ENCODE measurements at regions not wholly inside any gene's neighbourhood (a gene's known extent, or its start where the extent isn't known, plus 50 kb on each side); places are given as distances from the start of the nearest gene placed in this dataset.

GRCh38 chr2:123101434-123101833 is 923.7 kb upstream of the CNTNAP5 start:
- DNase-seq, result no peak
- Histone ChIP-seq H3K4me3 (replicated peaks in 1 of 3; ENCODE audit: low read depth in 2 of 3, low read length in 3 of 3) (no peak overlapping the region), H3K9me3 (replicated peaks in 1 of 2; ENCODE audit: control insufficient read depth in 1 of 2, insufficient read depth in 1 of 2, low read length in 2 of 2) (no peaks in the 10 kb centered on the region), H3K4me2 (replicated peaks; ENCODE audit: extremely low read depth, low read length, poor library complexity, severe bottlenecking) (no peak overlapping the region), H3K27ac (ENCODE audit: low read depth in 1 of 2, low read length in 2 of 2) (no peak overlapping the region), H2AFZ (ENCODE audit: insufficient read depth, low read depth, low read length, poor library complexity, severe bottlenecking) (no peak overlapping the region), H4K20me1 (ENCODE audit: insufficient read depth, low read length) (no peaks in the 10 kb centered on the region), H3K9ac (ENCODE audit: insufficient read depth, low read length, poor library complexity, severe bottlenecking) (no peak overlapping the region), H3K79me2 (ENCODE audit: insufficient read depth, low read length) (no peaks in the 10 kb centered on the region), H3K27me3 (ENCODE audit: control insufficient read depth in 2 of 2, insufficient read depth in 2 of 2, low read length in 2 of 2) (no peaks in the 10 kb centered on the region), H3K36me3 (replicated peaks in 1 of 2; ENCODE audit: control insufficient read depth in 1 of 2, insufficient read depth in 2 of 2, low read length in 2 of 2) (no peaks in the 10 kb centered on the region), H3K4me1 (ENCODE audit: control insufficient read depth in 1 of 2, insufficient read depth in 2 of 2, low read length in 2 of 2) (no peaks in the 10 kb centered on the region)
- TF ChIP-seq CTCF (IDR thresholded peaks at IDR 0.05), result no peak
- no CpG with 5 or more reads among the region's 2 CpGs for WGBS (ENCODE audit: insufficient coverage)
- H3K9me3 Mint-ChIP-seq, result peaks cover 0 to 6% (median 0%) of the 10 kb centered on the region in 7 donors
- intact Hi-C loops (cut with micrococcal nuclease), result no loop called here
- H3K36me3 Mint-ChIP-seq, result no peaks in the 10 kb centered on the region
- H3K27me3 Mint-ChIP-seq (ENCODE audit: low read depth in 3 of 3), result no peaks in the 10 kb centered on the region
- H3K4me3 Mint-ChIP-seq, result no peak overlapping the region
- no peaks in the 10 kb centered on the region for H3K4me1 Mint-ChIP-seq
- no peak overlapping the region for H3K27ac Mint-ChIP-seq

GRCh38 chr2:123103902-123104301 is 921.2 kb upstream of the CNTNAP5 start:
- no peaks in the 10 kb centered on the region for H3K4me1 ChIP-seq (ENCODE audit: control insufficient read depth in 1 of 2, insufficient read depth in 2 of 2, low read length in 2 of 2)
- Mint-ChIP-seq H3K27ac (no peak overlapping the region), H3K4me3 (no peak overlapping the region)

More at GRCh38 chr2:123103902-123104301, 921.2 kb upstream of the CNTNAP5 start:
- no peak overlapping the region for H3K9ac ChIP-seq (ENCODE audit: insufficient read depth, low read length, poor library complexity, severe bottlenecking)
- H3K27ac ChIP-seq (ENCODE audit: low read depth in 1 of 2, low read length in 2 of 2), result no peak overlapping the region
- no peak overlapping the region for H3K4me3 ChIP-seq (replicated peaks in 1 of 3; ENCODE audit: low read depth in 2 of 3, low read length in 3 of 3)
- Mint-ChIP-seq H3K27me3 (ENCODE audit: low read depth in 3 of 3) (no peaks in the 10 kb centered on the region), H3K9me3 (peaks cover 2 to 14% (median 4%) of the 10 kb centered on the region in 7 donors), H3K36me3 (no peaks in the 10 kb centered on the region), H3K4me1 (no peaks in the 10 kb centered on the region)
- no peak for DNase-seq
- no peaks in the 10 kb centered on the region for H3K36me3 ChIP-seq (replicated peaks in 1 of 2; ENCODE audit: control insufficient read depth in 1 of 2, insufficient read depth in 2 of 2, low read length in 2 of 2)
- no peaks in the 10 kb centered on the region for H3K79me2 ChIP-seq (ENCODE audit: insufficient read depth, low read length)
- no peak overlapping the region for H3K4me2 ChIP-seq (replicated peaks; ENCODE audit: extremely low read depth, low read length, poor library complexity, severe bottlenecking)
- no peak for TF ChIP-seq CTCF (IDR thresholded peaks at IDR 0.05)
- no peaks in the 10 kb centered on the region for H3K27me3 ChIP-seq (ENCODE audit: control insufficient read depth in 2 of 2, insufficient read depth in 2 of 2, low read length in 2 of 2)
- H4K20me1 ChIP-seq (ENCODE audit: insufficient read depth, low read length), result no peaks in the 10 kb centered on the region
- H2AFZ ChIP-seq (ENCODE audit: insufficient read depth, low read depth, low read length, poor library complexity, severe bottlenecking), result no peak overlapping the region
- peaks cover 5 to 6% of the 10 kb centered on the region in 2 donors for H3K9me3 ChIP-seq (replicated peaks in 1 of 2; ENCODE audit: control insufficient read depth in 1 of 2, insufficient read depth in 1 of 2, low read length in 2 of 2)
- intact Hi-C loops (cut with micrococcal nuclease), result no loop called here
- no CpG with 5 or more reads among the region's 2 CpGs for WGBS (ENCODE audit: insufficient coverage)
